Lower leg skin (tissue), 4 donors: ENCODE measurements at regions not wholly inside any gene's neighbourhood (a gene's known extent, or its start where the extent isn't known, plus 50 kb on each side); places are given as distances from the start of the nearest gene placed in this dataset.

Source experiments
- DNase-seq, 2 donors: peaks; one replicate each; pipeline ENCODE4 v3.0.0-alpha.2; 2019; ENCODE audit warnings: low spot score in 2 of 2
- H3K4me3 ChIP-seq: fragments of 200-600 bp; sonication (generic); 2 replicates; pipeline ENCODE4 v1.5.1; 2017; ENCODE audit warnings: mild to moderate bottlenecking, low read depth; ENCODE audit not compliant: poor library complexity, severe bottlenecking
- POLR2A ChIP-seq, 2 donors: fragments of 450-650 bp; IDR thresholded peaks; one replicate each; pipeline ENCODE4 v1.6.1; 2016 to 2017; ENCODE audit warnings: antibody characterized with exemption in 2 of 2, mild to moderate bottlenecking in 1 of 2, moderate library complexity in 1 of 2
- WGBS, 2 donors: methylation state at CpG; one replicate each; pipeline ENCODE4 v1.1.5; 2018; 5-methylcytosine and 5-hydroxymethylcytosine counted together
- intact Hi-C: fragments of 100-400 bp; cut with DNase I; formaldehyde crosslinking; loops from one replicate; pipeline ENCODE4 v1.15.0; 2023; ENCODE audit warnings: low total_unique reads
- TF ChIP-seq, protein P1 (sequence below), 3 donors: fragments of 450-650 bp; IDR thresholded peaks; one replicate each; pipeline ENCODE4 v1.5.1; 2016; ENCODE audit warnings: antibody characterized with exemption in 3 of 3, mild to moderate bottlenecking in 3 of 3, moderate library complexity in 2 of 3

DNA sequence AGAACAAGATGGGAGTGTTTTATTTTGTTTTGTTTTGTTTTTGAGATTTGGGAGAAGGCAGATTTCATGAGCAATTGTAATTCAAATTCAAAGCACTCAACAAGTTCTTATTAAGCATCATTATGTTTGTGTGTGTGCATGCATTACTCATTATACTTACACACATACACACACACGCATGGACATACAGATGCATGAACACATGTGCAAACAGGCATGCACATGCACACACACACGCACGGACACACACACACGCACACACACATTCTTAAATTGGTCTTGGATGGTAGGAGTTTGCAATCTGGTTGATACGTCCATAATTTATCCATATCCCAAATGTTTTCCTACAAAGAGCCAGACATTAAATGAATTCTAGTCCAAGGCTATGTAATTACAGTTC is 702.8 kb downstream of the INHBA start:
- TF ChIP-seq, protein P1, sequence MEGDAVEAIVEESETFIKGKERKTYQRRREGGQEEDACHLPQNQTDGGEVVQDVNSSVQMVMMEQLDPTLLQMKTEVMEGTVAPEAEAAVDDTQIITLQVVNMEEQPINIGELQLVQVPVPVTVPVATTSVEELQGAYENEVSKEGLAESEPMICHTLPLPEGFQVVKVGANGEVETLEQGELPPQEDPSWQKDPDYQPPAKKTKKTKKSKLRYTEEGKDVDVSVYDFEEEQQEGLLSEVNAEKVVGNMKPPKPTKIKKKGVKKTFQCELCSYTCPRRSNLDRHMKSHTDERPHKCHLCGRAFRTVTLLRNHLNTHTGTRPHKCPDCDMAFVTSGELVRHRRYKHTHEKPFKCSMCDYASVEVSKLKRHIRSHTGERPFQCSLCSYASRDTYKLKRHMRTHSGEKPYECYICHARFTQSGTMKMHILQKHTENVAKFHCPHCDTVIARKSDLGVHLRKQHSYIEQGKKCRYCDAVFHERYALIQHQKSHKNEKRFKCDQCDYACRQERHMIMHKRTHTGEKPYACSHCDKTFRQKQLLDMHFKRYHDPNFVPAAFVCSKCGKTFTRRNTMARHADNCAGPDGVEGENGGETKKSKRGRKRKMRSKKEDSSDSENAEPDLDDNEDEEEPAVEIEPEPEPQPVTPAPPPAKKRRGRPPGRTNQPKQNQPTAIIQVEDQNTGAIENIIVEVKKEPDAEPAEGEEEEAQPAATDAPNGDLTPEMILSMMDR (IDR thresholded peaks at IDR 0.05) = no peak
- no peak for TF ChIP-seq POLR2A (IDR thresholded peaks at IDR 0.05)
- DNase-seq = no peak
- WGBS, 2 donors = 94 to 97% methylated on average over 5 of the region's 5 CpGs
- H3K4me3 ChIP-seq = no peak overlapping the region
- intact Hi-C loops = no loop called here

- H3K4me3 ChIP-seq = no peak overlapping the region
- no peak for DNase-seq
- 72 to 77% methylated on average over 5 of the region's 5 CpGs for WGBS, 2 donors
- intact Hi-C loops = no loop called here
- no peak for TF ChIP-seq POLR2A (IDR thresholded peaks at IDR 0.05)
- TF ChIP-seq, protein P1 (IDR thresholded peaks at IDR 0.05) = no peak
Observed at GRCh38 chr7:40996233-40996677, 706.6 kb downstream of the INHBA start.

DNA sequence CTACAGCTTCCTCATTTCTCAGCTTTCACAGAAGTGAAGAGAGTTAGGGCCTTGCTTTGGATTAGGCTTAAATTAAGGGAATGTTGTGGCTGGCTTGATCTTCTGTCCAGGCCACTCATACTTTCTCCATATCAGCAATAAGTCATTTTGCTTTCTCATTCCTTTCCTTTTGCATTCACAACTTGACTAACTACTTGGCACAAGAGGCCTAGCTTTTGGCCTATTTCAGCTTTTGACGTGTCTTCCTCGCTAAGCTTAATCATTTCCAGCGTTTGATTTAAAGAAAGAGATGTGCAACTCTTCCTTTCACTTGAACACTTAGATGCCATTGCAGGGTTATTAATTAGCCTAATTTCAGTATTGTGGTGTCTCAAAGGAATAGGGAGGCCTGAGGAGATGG is 712.0 kb downstream of the INHBA start:
- no peak overlapping the region for H3K4me3 ChIP-seq
- DNase-seq = no peak
- 47 to 58% methylated on average over 3 of the region's 3 CpGs for WGBS, 2 donors
- intact Hi-C loops = no loop called here
- TF ChIP-seq, protein P1 (IDR thresholded peaks at IDR 0.05) = no peak
- no peak for TF ChIP-seq POLR2A (IDR thresholded peaks at IDR 0.05)

- H3K4me3 ChIP-seq = no peak overlapping the region
- TF ChIP-seq, protein P1 (IDR thresholded peaks at IDR 0.05) = no peak
- TF ChIP-seq POLR2A (IDR thresholded peaks at IDR 0.05) = no peak
- 90 to 96% methylated on average over 2 of the region's 2 CpGs for WGBS, 2 donors
Observed at GRCh38 chr7:40987571-40987970, 715.3 kb downstream of the INHBA start.

GRCh38 chr7:40986351-40986873 is 716.5 kb downstream of the INHBA start:
- no peak overlapping the region for H3K4me3 ChIP-seq
- WGBS, 2 donors = 80 to 83% methylated on average over 7 of the region's 7 CpGs
- intact Hi-C loops = no loop called here
- TF ChIP-seq POLR2A (IDR thresholded peaks at IDR 0.05) = no peak
- TF ChIP-seq, protein P1 (IDR thresholded peaks at IDR 0.05) = no peak
- no peak for DNase-seq

More at GRCh38 chr7:40987571-40987970, 715.3 kb downstream of the INHBA start:
- intact Hi-C loops = no loop called here
- no peak for DNase-seq

GRCh38 chr7:40983111-40983510 is 719.8 kb downstream of the INHBA start:
- TF ChIP-seq, protein P1 (IDR thresholded peaks at IDR 0.05) = no peak
- no peak for TF ChIP-seq POLR2A (IDR thresholded peaks at IDR 0.05)
- DNase-seq = peak in 1 of 2 donors; percentile 19
- H3K4me3 ChIP-seq = no peak overlapping the region
- intact Hi-C loops = no loop called here
- 51 to 63% methylated on average over 4 to 5 of the region's 5 CpGs for WGBS, 2 donors
